ENCODE measurements at regions not wholly inside any gene's neighbourhood (a gene's known extent, or its start where the extent isn't known, plus 50 kb on each side); places are given as distances from the start of the nearest gene placed in this dataset.

GRCh38 chr9:93730217-93730616 lies 153.8 kb downstream of the PHF2 start:
- DNase-seq (ENCODE audit: low read depth) = no peak
